ENCODE measurements at regions not wholly inside any gene's neighbourhood (a gene's known extent, or its start where the extent isn't known, plus 50 kb on each side); places are given as distances from the start of the nearest gene placed in this dataset.

DNA sequence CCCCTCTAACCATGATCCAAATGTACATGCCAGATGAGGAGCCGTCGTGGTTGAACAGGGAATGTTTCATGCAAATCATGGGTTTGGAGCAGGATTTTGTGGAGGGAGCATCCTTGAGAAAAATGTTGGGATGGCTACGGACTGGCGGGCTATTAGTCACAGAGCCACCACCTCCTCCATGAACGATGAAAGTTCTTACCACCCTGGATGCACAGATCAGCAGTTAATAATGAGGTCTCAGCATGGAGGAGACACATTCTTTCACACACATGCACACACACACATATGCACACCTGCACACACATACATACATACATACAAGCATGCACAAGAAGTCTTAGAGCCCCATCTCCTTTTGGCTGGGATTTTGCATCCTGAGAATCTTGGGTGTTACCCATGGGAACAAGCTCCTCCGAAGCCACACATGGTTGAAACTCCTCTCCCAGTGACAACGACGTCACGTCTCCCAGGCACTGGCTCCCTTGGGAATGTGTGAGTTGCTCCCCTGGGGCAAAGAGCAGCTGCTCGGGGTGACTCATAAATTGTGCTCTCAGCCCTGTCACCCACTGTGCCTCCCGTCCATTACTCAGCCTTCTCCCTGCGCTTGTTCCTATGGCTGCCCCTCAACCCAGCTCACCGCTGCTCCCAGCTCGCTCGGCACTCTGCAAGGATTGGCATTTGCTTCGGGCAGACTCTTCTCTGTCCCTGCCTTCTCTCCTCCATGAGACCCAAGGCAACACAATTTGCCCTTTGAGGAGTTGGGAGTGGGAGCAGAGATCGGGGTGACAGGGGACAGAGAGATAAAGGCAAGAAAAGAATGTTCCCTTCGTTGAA, 344.6 kb downstream of the SOX9 start:
- Mint-ChIP-seq H3K4me3 (no peak overlapping the region), H3K27ac (no peak overlapping the region)

More for the DNA sequence above, 344.6 kb downstream of the SOX9 start:
- H4K20me1 ChIP-seq (replicated peaks; ENCODE audit: insufficient read depth), result no peaks in the 10 kb centered on the region
- no peak overlapping the region for H3K4me3 ChIP-seq
- H3F3A ChIP-seq (replicated peaks; ENCODE audit: low read depth), result no peaks in the 10 kb centered on the region
- H3K36me3 Mint-ChIP-seq (ENCODE audit: low read depth), result peaks cover 15% of the 10 kb centered on the region; the same call in 1 of the 3 replicates
- no peak overlapping the region for H3K4me2 ChIP-seq
- peak; percentile 22; the same call in 1 of the 3 replicates for ATAC-seq
- H3K36me3 ChIP-seq (ENCODE audit: insufficient read depth), result no peaks in the 10 kb centered on the region
- peaks cover 20% of the 10 kb centered on the region; the same call in 2 of the 3 replicates for H3K9me3 Mint-ChIP-seq
- H3K27ac ChIP-seq (ENCODE audit: low read depth), result no peak overlapping the region
- TF ChIP-seq POLR2AphosphoS5 (IDR thresholded peaks at IDR 0.05; ENCODE audit: low read depth) (no peak), JUNB (IDR thresholded peaks at IDR 0.05; ENCODE audit: unreplicated experiment) (no peak), STAT1 (IDR thresholded peaks at IDR 0.05; ENCODE audit: unreplicated experiment) (no peak), ZNF114 (CRISPR knock-in tag; IDR thresholded peaks at IDR 0.05) (no peak), CTCF (conservative IDR thresholded peaks at IDR 0.05; ENCODE audit: low read depth in 2 of 2) (no peak), ZNF331 (CRISPR knock-in tag; IDR thresholded peaks at IDR 0.05; ENCODE audit: low read depth) (no peak), EZH2 (IDR thresholded peaks at IDR 0.05; ENCODE audit: low read depth, unreplicated experiment) (no peak), EZH2phosphoT487 (IDR thresholded peaks at IDR 0.05; ENCODE audit: unreplicated experiment) (no peak), ZNF462 (CRISPR knock-in tag; IDR thresholded peaks at IDR 0.05) (no peak), CREB1 (CRISPR knock-in tag; IDR thresholded peaks at IDR 0.05; ENCODE audit: low read depth) (no peak), NANOG (IDR thresholded peaks at IDR 0.05; ENCODE audit: borderline replicate concordance) (no peak), ETS1 (IDR thresholded peaks at IDR 0.05) (no peak)
- TF ChIP-seq, protein P1, sequence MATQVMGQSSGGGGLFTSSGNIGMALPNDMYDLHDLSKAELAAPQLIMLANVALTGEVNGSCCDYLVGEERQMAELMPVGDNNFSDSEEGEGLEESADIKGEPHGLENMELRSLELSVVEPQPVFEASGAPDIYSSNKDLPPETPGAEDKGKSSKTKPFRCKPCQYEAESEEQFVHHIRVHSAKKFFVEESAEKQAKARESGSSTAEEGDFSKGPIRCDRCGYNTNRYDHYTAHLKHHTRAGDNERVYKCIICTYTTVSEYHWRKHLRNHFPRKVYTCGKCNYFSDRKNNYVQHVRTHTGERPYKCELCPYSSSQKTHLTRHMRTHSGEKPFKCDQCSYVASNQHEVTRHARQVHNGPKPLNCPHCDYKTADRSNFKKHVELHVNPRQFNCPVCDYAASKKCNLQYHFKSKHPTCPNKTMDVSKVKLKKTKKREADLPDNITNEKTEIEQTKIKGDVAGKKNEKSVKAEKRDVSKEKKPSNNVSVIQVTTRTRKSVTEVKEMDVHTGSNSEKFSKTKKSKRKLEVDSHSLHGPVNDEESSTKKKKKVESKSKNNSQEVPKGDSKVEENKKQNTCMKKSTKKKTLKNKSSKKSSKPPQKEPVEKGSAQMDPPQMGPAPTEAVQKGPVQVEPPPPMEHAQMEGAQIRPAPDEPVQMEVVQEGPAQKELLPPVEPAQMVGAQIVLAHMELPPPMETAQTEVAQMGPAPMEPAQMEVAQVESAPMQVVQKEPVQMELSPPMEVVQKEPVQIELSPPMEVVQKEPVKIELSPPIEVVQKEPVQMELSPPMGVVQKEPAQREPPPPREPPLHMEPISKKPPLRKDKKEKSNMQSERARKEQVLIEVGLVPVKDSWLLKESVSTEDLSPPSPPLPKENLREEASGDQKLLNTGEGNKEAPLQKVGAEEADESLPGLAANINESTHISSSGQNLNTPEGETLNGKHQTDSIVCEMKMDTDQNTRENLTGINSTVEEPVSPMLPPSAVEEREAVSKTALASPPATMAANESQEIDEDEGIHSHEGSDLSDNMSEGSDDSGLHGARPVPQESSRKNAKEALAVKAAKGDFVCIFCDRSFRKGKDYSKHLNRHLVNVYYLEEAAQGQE (IDR thresholded peaks at IDR 0.05; ENCODE audit: unreplicated experiment), result no peak
- H3K27me3 ChIP-seq (ENCODE audit: insufficient read depth), result no peaks in the 10 kb centered on the region
- no peak for DNase-seq (ENCODE audit: low spot score)
- H3K9me2 ChIP-seq (ENCODE audit: insufficient read depth), result no peaks in the 10 kb centered on the region
- H2AFZ ChIP-seq, result 0 out of 2 replicates have a peak overlapping the region, but pooled peaks have one; percentile 43
- peaks cover 10% of the 10 kb centered on the region for H3K4me1 Mint-ChIP-seq
- peaks cover 26% of the 10 kb centered on the region for H3K4me1 ChIP-seq (ENCODE audit: insufficient read depth)
- no peaks in the 10 kb centered on the region for H3K79me2 ChIP-seq (replicated peaks; ENCODE audit: insufficient read depth)
- H3K27me3 Mint-ChIP-seq (ENCODE audit: insufficient read depth, low read depth, poor library complexity), result peaks cover 6% of the 10 kb centered on the region

All from GM23338 (cell line).